OCI-LY7 (cell line): ENCODE measurements at regions not wholly inside any gene's neighbourhood (a gene's known extent, or its start where the extent isn't known, plus 50 kb on each side); places are given as distances from the start of the nearest gene placed in this dataset.
"Not testable (repeated sequence)": the region's sequence is repeated elsewhere in the genome, so short reads cannot be mapped to it uniquely, and the experiment has no call there.

ENCODE experiments used
- EZH2phosphoT487 ChIP-seq: fragments of 200-600 bp; sonication (generic); IDR thresholded peaks from 2 replicates; pipeline ENCODE4 v1.6.1; 2018; ENCODE audit warnings: low read depth, borderline replicate concordance, mild to moderate bottlenecking, mixed run types, antibody characterized with exemption, low read length, moderate library complexity, mixed read lengths
- TF ChIP-seq, protein P1 (sequence below): fragments of 200-600 bp; sonication (generic); conservative IDR thresholded peaks from 2 replicates; pipeline ENCODE4 v1.5.1; 2014; ENCODE audit warnings: mild to moderate bottlenecking, antibody characterized with exemption, low read length, moderate library complexity, mixed read lengths

DNA sequence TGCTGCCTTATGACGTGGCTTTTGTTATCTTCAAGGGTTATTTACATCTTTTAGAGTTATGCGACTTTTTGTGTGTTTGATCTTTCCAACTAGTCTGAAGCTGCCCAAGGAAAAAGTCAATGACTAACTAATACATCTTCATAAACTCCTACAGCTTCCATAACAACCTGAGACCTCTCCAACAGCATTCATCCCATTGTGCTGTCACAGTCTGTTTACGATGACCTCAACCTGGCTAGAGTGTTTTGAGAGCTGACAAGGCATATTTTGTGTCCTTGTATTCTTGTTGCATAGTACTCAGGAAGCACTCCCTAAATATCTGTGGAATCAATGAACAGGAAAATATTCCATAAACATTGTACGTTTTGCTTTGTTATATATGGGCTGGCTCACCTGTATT, 100.2 kb upstream of the NBPF26 start:
- TF ChIP-seq, protein P1, sequence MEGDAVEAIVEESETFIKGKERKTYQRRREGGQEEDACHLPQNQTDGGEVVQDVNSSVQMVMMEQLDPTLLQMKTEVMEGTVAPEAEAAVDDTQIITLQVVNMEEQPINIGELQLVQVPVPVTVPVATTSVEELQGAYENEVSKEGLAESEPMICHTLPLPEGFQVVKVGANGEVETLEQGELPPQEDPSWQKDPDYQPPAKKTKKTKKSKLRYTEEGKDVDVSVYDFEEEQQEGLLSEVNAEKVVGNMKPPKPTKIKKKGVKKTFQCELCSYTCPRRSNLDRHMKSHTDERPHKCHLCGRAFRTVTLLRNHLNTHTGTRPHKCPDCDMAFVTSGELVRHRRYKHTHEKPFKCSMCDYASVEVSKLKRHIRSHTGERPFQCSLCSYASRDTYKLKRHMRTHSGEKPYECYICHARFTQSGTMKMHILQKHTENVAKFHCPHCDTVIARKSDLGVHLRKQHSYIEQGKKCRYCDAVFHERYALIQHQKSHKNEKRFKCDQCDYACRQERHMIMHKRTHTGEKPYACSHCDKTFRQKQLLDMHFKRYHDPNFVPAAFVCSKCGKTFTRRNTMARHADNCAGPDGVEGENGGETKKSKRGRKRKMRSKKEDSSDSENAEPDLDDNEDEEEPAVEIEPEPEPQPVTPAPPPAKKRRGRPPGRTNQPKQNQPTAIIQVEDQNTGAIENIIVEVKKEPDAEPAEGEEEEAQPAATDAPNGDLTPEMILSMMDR, result not testable (repeated sequence)
- not testable (repeated sequence) for TF ChIP-seq EZH2phosphoT487
